GM20431 (cell line): ENCODE measurements at regions not wholly inside any gene's neighbourhood (a gene's known extent, or its start where the extent isn't known, plus 50 kb on each side); places are given as distances from the start of the nearest gene placed in this dataset.

Experiments used
- in situ Hi-C: fragments of 300-500 bp; cut with MseI, MboI; formaldehyde crosslinking; loops from one replicate; pipeline ENCODE4 v1.15.0; 2020; ENCODE audit warnings: low sequenced_read_pairs; ENCODE audit not compliant: unreplicated experiment

DNA sequence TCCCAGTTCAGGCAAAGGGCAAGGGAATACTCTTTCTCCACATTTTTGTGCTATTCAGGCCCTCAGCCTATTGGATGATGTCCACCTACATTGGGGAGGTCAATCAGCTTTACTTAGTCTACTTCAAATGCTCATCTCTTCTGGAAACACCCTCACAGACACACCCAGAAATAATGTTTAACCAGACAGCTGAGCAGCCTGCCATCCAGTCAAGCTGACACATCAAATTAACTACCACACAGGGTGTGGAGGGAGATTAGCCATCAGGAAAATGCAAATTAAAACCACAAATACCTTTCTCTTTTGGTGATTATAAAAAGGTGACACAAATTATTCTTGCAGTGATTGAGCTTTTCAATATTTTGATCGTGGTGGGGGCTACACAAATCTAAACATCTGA is 74.7 kb upstream of the FZD8 start:
- in situ Hi-C loops: no loop called here

DNA sequence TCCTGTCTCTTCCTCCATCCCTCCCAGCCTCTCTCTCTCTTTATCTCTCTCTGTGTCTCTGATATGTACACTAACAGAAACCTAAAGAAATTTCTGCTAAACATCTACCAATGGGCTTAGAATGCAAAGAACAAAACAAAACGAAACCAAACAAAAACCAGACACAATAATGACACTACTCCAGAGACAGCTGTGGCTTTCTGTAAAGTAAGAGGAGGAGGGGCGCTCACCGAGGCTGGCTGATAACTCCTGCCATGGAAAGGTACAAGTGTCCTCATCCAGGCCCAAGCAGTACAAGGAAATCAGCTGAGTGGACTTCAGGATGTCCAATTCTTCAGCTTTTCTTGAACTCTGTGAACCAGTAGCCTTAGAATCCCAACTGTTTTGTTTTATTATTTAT is 70.4 kb upstream of the FZD8 start:
- in situ Hi-C loops: no loop called here

DNA sequence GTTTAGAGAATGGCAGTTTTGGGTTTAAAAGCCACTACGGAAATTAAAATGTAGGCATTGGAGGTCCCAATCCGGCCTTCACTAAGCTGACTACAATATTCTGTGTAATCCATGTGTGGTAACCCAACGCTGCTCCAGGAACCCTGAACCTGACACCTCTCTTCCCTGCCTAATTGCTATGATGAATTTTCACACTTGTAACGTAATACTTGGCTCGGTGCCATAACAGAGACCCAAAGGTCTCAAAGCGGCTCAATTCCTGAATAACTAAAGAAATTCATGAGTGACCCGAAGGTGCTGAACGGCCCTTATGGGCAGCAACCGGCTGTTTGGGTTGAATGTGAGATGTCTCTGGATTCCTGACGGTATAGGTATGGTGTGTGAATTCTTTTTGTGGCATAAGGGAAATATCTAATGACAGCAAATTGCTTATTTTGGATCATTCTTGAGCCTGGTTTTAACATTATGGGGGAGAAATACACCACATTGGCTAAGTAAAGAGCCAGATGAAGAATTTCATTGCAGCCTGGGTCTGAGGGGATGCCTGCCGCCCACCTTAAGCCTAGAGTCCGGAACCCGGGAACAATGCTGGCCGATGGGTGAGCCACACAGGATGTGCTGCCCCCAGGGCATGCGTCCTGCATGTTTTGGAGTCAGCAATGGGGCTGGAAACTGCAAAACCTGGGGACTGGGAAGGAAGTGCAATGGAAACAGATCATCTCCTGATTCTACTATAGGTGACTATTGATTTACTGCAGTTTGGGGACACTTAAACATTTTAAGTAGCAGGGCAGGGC is 69.7 kb upstream of the FZD8 start:
- in situ Hi-C loops: no loop called here

DNA sequence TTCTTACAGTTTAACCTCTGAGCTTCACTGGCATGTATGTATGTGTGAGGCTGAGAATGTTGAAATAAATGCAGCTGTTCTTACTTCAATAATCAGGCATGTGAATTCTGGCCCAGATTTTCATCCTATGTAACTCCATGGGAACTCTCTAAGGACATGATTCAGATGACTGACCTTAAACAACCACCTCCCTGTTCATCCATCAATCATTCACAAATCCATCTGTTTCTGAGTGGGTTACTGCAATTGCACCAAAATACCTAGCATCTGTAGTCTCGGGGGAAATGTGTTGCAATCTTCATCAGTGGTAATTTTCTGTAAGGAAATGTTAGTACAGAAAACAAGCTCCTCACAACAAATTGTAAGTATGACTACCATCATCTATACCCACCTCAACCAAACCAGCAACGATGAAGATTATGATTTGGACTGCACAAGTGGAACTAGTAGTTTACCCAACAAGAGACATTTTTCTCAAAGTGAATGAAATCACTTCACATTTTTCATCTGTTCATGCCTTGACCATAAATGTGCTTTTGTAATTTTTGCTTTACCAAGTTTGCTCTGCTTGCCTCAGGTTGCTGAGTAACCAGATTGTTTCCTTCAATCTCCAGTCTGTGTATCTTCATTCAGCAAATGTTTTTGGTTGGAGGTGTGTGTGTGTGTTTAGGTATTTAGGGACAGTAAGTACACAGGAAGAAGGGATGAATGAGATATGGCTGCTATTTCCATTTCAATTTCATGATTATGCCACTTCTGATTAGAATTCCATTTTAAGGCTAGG is 65.7 kb upstream of the FZD8 start:
- in situ Hi-C loops: no loop called here

DNA sequence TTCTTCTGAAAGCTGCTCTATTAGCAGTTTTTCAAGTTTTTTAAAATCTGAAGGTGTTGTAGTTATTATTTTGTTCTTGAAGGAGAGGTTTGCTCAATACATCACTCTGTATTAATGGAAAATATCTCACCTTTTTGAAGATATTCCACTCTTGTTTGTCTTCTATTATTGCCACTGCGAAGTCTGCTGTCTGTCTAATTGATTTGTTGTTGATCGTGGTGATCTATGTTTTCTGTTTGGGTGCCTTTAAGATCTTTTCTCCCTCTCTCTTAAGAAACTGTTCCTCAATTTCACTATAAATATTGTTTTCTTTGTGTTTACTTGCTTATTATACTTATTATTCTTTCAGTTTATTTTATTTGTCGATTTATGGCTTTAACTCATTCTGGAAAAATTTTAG is 64.9 kb upstream of the FZD8 start:
- in situ Hi-C loops: no loop called here

DNA sequence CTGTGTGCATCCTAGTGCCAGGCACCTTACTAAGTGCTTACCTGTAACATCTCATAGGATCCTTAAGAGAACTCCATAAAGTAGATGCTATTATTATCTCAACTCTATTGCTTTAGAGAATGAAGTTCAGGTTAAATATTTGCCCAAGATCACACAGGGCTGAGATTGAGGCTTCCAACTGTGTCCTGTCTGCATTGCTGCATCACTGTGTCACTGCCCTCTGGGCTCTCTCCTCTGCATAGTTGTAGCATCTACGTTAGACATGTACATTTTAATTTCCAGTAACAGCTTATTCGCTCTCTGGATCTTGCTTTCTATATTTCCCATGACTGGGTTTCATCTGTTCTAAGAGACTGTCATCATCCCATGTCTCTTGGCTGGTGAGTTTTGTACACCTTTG is 63.6 kb upstream of the FZD8 start:
- in situ Hi-C loops: no loop called here

DNA sequence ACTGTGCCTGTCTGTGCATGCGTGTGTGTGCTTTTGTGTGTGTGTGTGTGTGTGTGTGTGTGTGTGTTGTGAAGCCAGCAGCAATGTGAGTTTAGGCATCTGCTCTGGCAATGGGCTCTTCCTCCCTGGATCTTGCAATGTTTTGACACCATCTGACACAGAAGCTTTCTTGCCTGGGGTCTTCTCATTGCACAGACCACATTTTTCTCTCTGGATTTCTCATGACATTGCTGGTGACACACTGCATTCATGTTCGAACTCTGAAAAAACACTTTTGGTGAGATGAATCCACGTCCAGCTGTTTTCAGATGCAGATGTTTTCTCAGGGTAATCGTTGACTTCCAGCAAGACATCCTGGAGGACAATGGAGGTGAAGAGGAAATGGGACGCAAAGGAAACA is 63.0 kb upstream of the FZD8 start:
- in situ Hi-C loops: no loop called here

DNA sequence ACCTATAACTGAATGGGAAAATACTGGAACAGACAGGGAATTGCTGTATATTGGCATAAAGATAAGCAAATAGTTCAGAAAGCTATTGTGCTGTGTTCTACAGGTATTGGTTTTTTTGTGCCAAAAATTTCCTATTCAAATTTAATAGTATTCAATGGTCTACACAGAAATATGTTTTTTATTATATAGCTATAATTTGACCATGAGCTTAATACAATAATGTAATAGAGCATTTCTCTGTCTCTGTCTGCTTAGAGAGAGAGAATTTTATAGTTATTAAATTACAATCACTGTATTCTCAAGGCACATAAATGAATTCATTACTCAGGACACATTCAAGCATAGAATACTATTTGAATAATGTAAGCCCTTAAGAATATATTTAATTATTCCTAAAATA is 62.3 kb upstream of the FZD8 start:
- in situ Hi-C loops: no loop called here

DNA sequence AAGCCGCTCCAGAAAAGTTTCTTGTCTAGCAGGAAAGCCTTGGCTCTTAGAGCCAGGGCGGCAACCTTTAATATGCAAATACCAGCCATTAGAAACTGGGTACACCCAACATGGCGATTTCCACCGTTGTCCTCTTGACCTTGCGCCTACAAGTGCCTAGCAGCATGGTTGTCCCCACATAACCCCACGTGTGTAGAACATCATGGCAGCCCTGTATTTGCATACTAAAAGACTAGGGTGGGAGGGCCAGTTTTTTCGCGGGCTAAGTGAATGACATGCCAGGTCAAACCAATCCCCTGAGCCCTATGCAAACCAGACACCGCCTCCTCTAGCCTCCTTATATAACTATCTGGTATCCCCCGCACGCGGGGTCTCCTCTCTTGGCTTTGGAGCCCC is 58.4 kb upstream of the FZD8 start:
- in situ Hi-C loops: no loop called here

DNA sequence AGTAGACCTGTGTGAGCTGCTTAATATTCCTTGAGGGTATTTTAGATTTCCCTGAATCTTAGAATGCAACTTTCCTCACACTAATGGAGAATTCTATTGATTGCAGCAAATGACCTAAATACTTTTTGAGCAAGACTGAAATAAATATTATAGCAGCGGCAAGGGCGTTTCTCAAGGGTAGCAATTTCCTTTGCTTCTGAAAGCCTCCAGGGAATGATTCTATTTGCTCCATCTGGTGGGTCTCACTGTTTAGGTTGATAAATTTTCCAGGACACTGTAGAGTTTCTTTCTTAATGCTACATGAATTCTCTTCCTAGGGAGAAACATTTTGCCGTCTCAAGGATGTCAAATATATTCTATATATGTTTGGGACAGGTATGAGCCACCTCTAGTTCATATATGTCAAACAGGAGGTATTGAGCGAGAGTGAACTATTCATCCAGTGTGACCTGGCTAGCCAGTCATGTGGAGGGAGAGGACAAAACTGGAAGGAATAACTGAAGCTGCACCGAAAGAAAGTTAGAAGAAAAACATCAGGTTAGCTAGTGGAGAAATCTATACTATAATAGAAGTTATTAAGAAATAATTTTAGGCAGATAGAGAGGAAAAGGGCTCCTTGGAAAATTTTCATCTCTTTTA is 57.9 kb upstream of the FZD8 start:
- in situ Hi-C loops: no loop called here

DNA sequence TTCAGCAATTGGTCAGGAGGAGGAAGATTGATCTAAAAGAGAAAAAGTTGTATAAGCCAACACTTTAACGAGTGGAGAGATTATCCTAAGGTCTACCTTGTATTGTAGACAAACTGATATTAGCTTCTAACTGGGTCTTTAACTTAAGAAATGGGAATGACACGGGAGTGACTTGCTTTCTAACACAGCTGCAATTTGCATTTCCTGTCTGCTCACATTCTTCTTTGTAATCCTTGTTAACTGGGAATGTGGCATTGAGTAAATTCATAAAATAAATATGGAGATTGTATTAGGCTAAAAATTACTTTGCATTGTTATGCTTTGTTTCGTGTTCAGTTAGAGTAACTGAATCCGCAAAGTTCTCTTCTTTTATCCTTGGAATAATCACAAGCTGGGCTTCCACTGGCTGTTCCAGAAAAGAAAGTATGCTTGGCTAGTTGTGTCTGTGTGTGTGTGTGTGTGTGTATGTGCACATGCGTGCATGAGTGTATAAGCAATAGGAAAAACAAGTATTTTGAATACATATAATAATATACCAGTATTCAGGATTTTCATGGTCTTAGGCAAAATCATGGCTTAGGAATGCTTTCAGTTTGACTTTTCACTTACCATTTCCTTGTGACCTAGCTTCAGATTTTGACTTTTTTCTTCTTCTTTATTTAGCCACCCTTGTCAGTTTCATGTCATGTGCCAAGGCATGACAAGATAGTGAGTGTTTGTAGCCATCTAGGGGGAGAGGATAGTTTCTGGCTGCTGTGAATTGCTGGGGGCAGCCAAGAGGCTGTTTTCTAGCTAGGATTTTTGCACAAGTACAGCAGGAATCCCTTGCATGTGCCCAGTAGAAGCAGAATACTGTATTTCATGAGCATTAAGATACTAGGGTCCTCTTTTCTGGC is 54.5 kb upstream of the FZD8 start:
- in situ Hi-C loops: no loop called here

DNA sequence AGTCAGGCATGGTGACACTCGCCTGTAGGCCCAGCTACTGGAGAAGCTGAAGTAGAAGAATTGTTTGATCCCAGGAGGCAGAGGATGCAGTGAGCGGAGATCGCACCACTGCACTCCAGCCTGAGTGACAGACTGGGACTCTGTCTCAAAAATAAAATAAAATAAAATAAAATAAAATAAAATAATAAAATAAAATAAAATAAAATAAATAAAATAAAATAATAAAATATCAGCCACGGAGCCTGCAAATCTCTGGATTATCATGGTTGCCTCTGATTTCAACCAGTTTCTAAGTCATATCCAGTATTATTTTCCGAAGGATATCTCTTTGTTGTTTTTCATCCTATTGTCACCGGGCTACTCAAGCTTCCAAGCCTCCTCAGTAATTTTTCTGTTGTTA is 51.7 kb upstream of the FZD8 start:
- in situ Hi-C loops: no loop called here
